22Rv1 (cell line): ENCODE measurements at regions not wholly inside any gene's neighbourhood (a gene's known extent, or its start where the extent isn't known, plus 50 kb on each side); places are given as distances from the start of the nearest gene placed in this dataset.
"Not testable (repeated sequence)": the region's sequence is repeated elsewhere in the genome, so short reads cannot be mapped to it uniquely, and the experiment has no call there.

Source experiments
- CTCF ChIP-seq: fragments of 450-650 bp; IDR thresholded peaks from 2 replicates; pipeline ENCODE4 v1.5.1; 2017; ENCODE audit warnings: mild to moderate bottlenecking
- ZFX ChIP-seq: fragments of 450-650 bp; IDR thresholded peaks from 2 replicates; pipeline ENCODE4 v1.6.1; 2017; ENCODE audit warnings: antibody characterized with exemption, borderline replicate concordance

GRCh38 chr1:30517666-30518065 is 205.7 kb downstream of the MATN1 start:
- TF ChIP-seq CTCF, ZFX: not testable (repeated sequence)
